MCF 10A (cell line): ENCODE measurements at regions not wholly inside any gene's neighbourhood (a gene's known extent, or its start where the extent isn't known, plus 50 kb on each side); places are given as distances from the start of the nearest gene placed in this dataset.

ENCODE experiments used
- BruUV-seq: library from RNA; stranded (reverse); fragments of 400-500 nt; replicated peaks from 2 replicates; lab custom pipeline; 2021; lab: Mats Ljungman, UMichigan
- CTCF ChIA-PET: fragments of 300-600 bp; sonication (Branson Sonifier 250); formaldehyde crosslinking; extraction: SDS; loops from one replicate; lab custom pipeline; 2021; ENCODE audit warnings: antibody characterized with exemption, inconsistent platforms; lab: Yijun Ruan, JAX
- POLR2A ChIA-PET: fragments of 300-600, 350-650 bp; sonication (Branson Sonifier 250); formaldehyde crosslinking; extraction: SDS; loops from one replicate; lab custom pipeline; 2020; ENCODE audit warnings: antibody characterized with exemption, inconsistent platforms; lab: Yijun Ruan, JAX
- DNase-seq: peaks from one replicate; pipeline ENCODE4 v3.0.0-alpha.2; 2018; ENCODE audit not compliant: unreplicated experiment
- H3K27ac Mint-ChIP-seq: one replicate; pipeline ENCODE4 v1.8.0; 2022; ENCODE audit warnings: mild to moderate bottlenecking, low read depth, mixed read lengths; ENCODE audit not compliant: unreplicated experiment
- H3K27me3 Mint-ChIP-seq: one replicate; pipeline ENCODE4 v1.8.0; 2022; ENCODE audit warnings: mixed read lengths; ENCODE audit not compliant: insufficient read depth, unreplicated experiment
- H3K36me3 Mint-ChIP-seq: one replicate; pipeline ENCODE4 v1.8.0; 2022; ENCODE audit warnings: mild to moderate bottlenecking, moderate library complexity, mixed read lengths; ENCODE audit not compliant: insufficient read depth, unreplicated experiment
- H3K4me1 Mint-ChIP-seq: one replicate; pipeline ENCODE4 v1.8.0; 2022; ENCODE audit warnings: mixed read lengths; ENCODE audit not compliant: insufficient read depth, unreplicated experiment
- H3K4me3 Mint-ChIP-seq: one replicate; pipeline ENCODE4 v1.8.0; 2022; ENCODE audit warnings: mild to moderate bottlenecking, moderate library complexity, mixed read lengths; ENCODE audit not compliant: unreplicated experiment
- H3K9me3 Mint-ChIP-seq: one replicate; pipeline ENCODE4 v1.8.0; 2022; ENCODE audit warnings: mixed read lengths; ENCODE audit not compliant: unreplicated experiment
- CTCF ChIP-seq: fragments of 200-600 bp; IDR thresholded peaks from one replicate; pipeline ENCODE4 v1.8.0; 2022; ENCODE audit warnings: antibody characterized with exemption, mild to moderate bottlenecking; ENCODE audit not compliant: unreplicated experiment
- intact Hi-C: fragments of 100-400 bp; cut with micrococcal nuclease; formaldehyde crosslinking; loops from 2 replicates; pipeline ENCODE4 v1.14.1; 2022

- intact Hi-C loops: no loop called here
- no peaks in the 10 kb centered on the region for H3K36me3 Mint-ChIP-seq
- BruUV-seq: no TSS peak
- no peaks in the 10 kb centered on the region for H3K4me1 Mint-ChIP-seq
- H3K27me3 Mint-ChIP-seq: no peaks in the 10 kb centered on the region
- no peak overlapping the region for H3K4me3 Mint-ChIP-seq
- no peak for DNase-seq
- no peak overlapping the region for H3K27ac Mint-ChIP-seq
- no peak for TF ChIP-seq CTCF
- POLR2A ChIA-PET: no interaction called here
- H3K9me3 Mint-ChIP-seq: no peaks in the 10 kb centered on the region
- CTCF ChIA-PET: interaction anchor here (0.7 to 1.8 kb wide), 3 partner anchors 10 to 16 kb away, joined by 3 to 5 read pairs (median 4); no protein-coding TSS in a partner anchor
Measured at GRCh38 chr5:144773628-144774027, 603.0 kb downstream of the KCTD16 start.

DNA sequence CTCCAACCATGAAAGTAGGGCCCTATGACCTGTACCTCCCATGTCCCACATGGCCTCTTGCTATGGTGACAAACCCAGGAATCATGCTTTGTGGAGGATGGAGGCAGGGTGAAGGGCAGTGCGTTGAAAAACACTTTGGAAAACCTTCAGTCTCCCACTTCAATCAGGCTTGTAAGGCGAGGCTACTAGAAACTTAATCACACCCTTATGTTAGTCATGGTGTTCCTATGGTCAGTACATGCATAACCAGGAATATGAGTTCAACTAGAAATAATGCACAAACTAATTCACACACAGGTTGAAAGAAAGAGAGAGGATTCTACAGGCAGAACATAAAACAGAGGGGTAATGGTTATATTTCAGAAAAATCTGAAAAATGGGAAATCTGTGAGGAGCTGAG, 601.1 kb downstream of the KCTD16 start:
- POLR2A ChIA-PET: no interaction called here
- intact Hi-C loops: no loop called here

DNA sequence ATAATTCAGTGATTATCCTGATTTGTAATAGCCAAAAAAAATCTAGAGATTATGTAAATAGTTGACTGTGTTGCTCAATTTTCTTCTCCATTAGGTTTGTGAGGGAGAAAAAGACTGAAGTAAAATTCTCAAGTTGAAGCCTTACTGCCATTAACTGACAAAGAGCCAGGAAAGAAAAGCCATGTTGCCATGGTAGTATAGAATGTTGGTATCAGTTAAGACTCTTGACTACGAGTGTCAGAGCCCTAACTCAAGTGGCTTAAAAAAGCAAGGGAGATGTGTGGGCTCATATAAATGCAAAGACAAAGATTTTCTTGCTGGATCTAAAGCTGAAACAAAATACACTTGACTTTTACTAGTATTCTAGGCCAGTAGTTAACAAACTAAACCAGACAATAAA, 571.7 kb downstream of the KCTD16 start:
- Mint-ChIP-seq H3K36me3 (no peaks in the 10 kb centered on the region), H3K4me1 (no peaks in the 10 kb centered on the region), H3K9me3 (peaks cover 28% of the 10 kb centered on the region), H3K27me3 (no peaks in the 10 kb centered on the region), H3K4me3 (no peak overlapping the region), H3K27ac (no peak overlapping the region)
- BruUV-seq: no TSS peak
- TF ChIP-seq CTCF: no peak
- DNase-seq: no peak
- CTCF ChIA-PET: interaction anchor here (0.5 kb wide), 1 partner anchor 44 kb away, joined by 3 read pairs; no protein-coding TSS in a partner anchor
- intact Hi-C loops: no loop called here
- POLR2A ChIA-PET: no interaction called here

More for the DNA sequence above, 601.1 kb downstream of the KCTD16 start:
- Mint-ChIP-seq H3K27me3 (no peaks in the 10 kb centered on the region), H3K36me3 (no peaks in the 10 kb centered on the region), H3K9me3 (no peaks in the 10 kb centered on the region), H3K4me3 (no peak overlapping the region), H3K4me1 (no peaks in the 10 kb centered on the region), H3K27ac (no peak overlapping the region)
- DNase-seq: no peak
- no TSS peak for BruUV-seq
- no peak for TF ChIP-seq CTCF
- CTCF ChIA-PET: interaction anchor here (0.6 to 1.8 kb wide), 6 partner anchors 8 to 634 kb away, joined by 3 to 5 read pairs (median 4); no protein-coding TSS in a partner anchor

GRCh38 chr5:144731786-144732185, 561.1 kb downstream of the KCTD16 start:
- ChIA-PET POLR2A (interaction anchor here (1.3 kb wide), 1 partner anchor 13 kb away, joined by 3 read pairs; no protein-coding TSS in a partner anchor), CTCF (interaction anchor here (0.9 kb wide), 1 partner anchor 40 kb away, joined by 3 read pairs; no protein-coding TSS in a partner anchor)
- Mint-ChIP-seq H3K9me3 (peaks cover 27% of the 10 kb centered on the region), H3K36me3 (no peaks in the 10 kb centered on the region), H3K4me3 (no peak overlapping the region), H3K4me1 (peaks cover 12% of the 10 kb centered on the region), H3K27ac (no peak overlapping the region), H3K27me3 (no peaks in the 10 kb centered on the region)
- intact Hi-C loops: no loop called here
- peak; percentile 23 for DNase-seq
- BruUV-seq: no TSS peak
- no peak for TF ChIP-seq CTCF
